GM18951 (cell line): ENCODE measurements at regions not wholly inside any gene's neighbourhood (a gene's known extent, or its start where the extent isn't known, plus 50 kb on each side); places are given as distances from the start of the nearest gene placed in this dataset.

ENCODE experiments used
- POLR2A ChIP-seq: IDR thresholded peaks from 4 replicates; pipeline ENCODE4 v1.6.1; 2011; ENCODE audit warnings: mild to moderate bottlenecking; ENCODE audit not compliant: insufficient read length, insufficient read depth; ENCODE audit errors: extremely low read depth
- in situ Hi-C: fragments of 300-500 bp; cut with MboI; formaldehyde crosslinking; loops from one replicate; pipeline ENCODE4 v1.12.0; 2022; ENCODE audit warnings: low sequenced_read_pairs, mixed read lengths, inconsistent platforms; ENCODE audit not compliant: unreplicated experiment

- no peak for TF ChIP-seq POLR2A
- in situ Hi-C loops = no loop called here
Observed at GRCh38 chr2:129778584-129778877, 200.9 kb upstream of the RAB6C start.

DNA sequence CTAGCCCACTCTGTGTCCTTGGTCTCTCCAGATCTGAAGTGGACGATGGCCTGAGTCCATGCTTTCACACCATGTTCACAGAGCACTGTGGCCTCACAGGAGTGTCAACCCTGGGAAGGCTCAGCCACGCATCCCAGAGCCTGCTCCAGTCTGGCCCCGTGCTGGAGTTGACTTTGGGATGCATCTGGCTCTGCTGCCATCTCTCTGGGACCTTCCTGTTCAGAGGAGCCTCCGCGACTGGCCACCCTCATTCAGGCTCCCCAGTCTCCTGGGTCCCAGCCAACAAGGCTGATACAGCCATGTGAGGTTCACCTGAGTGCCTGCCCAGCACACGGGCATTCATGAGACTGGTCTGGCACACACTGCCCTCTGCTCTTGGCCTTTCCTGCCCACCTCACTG, 199.7 kb upstream of the RAB6C start:
- TF ChIP-seq POLR2A = no peak
- in situ Hi-C loops = no loop called here

DNA sequence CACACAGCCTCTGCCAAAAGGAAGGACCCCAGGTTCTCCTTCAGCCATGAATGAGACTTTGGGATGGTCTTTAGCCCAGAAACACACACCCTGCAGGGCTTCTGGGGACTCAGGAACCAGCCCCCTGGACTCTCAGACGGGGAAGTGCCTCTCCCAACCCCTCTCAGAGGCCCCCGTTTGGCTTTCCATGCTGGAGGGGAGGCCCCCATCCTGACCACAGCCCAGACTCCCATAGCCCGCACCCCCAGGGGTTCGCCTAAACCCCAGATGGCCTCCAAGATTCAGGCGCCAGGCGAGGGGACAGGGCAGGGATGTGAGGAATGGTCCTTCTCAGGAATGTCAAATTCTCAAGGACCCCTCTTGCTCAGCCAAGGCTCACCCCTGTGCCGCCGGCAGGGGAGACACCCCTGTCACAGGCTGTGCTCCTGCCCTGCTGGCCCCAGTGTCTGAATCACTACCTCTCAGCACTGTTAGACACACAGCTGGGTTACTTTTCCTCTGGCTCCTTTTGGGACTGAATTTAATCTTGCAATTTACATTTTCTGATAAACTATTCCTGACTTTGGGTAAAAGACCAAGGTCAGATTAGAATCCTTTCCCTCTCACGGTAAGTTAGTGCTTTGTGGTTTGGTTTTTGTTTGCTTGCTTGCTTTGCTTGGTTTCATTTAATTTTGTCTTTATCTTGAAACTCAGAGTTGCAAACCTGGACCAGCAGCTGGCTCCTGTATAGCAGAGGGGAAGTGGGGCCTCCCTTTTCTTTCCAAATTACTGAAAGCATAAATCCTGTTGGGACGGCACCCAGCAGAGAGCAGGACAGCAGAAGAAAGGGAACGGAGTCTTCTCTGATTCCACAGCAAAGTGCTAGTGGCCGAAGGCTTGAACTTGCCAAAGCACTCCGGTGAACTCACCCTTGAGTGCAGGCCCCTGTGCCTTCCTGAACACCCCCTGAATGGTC, 198.9 kb upstream of the RAB6C start:
- in situ Hi-C loops = no loop called here
- no peak for TF ChIP-seq POLR2A

DNA sequence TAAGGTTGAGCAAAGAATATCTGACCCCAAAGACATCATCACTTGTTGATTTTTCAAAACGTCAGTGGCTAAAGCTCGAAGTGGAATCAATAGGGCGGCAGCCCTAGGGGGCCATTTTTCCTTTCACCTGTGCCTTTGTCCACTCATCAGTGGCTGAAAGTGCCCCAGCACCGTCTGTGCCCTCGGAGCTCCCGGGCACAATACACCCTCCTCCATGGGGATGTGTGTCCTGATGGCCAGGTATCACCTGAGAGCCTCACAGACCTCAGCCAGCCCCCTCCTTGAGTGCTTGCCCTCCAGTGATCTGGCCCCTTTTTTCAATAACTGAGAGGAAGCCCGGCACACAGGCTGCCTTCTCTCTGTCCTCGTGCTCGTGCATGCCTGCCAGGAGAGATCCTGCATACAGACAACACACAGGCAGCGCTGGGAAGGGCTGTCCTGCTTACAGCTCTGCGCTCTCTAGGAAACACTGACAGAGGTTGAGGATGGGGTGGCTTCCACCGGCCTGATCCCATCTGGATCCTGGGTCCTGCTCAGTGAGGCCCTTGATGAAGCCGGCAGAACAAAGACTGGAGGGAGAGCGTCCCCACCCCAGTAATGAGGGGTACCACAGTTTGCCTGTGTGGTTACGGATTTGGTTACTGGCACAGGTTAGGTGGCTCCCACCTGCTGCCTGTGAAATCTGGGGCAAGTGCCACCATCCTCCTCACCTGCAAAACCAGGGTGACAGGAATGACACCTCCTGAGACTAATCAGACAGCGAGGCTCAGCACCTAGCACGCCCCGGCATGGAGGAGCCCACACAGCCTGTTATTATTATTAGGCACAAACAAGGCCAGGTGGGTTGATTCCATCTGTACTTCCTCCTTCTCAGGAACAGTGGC, 197.5 kb upstream of the RAB6C start:
- no peak for TF ChIP-seq POLR2A
- in situ Hi-C loops = no loop called here

- in situ Hi-C loops = no loop called here
- TF ChIP-seq POLR2A = no peak
Observed at GRCh38 chr2:129782633-129782990, 196.9 kb upstream of the RAB6C start.

- TF ChIP-seq POLR2A = no peak
- in situ Hi-C loops = no loop called here
Observed at GRCh38 chr2:129784486-129784885, 195.0 kb upstream of the RAB6C start.

- no peak for TF ChIP-seq POLR2A
- in situ Hi-C loops = no loop called here
Observed at GRCh38 chr2:129791712-129792111, 187.8 kb upstream of the RAB6C start.

GRCh38 chr2:129793431-129793902, 186.0 kb upstream of the RAB6C start:
- in situ Hi-C loops = no loop called here

GRCh38 chr2:129794116-129794515, 185.3 kb upstream of the RAB6C start:
- in situ Hi-C loops = no loop called here
- no peak for TF ChIP-seq POLR2A

More at GRCh38 chr2:129793431-129793902, 186.0 kb upstream of the RAB6C start:
- no peak for TF ChIP-seq POLR2A

DNA sequence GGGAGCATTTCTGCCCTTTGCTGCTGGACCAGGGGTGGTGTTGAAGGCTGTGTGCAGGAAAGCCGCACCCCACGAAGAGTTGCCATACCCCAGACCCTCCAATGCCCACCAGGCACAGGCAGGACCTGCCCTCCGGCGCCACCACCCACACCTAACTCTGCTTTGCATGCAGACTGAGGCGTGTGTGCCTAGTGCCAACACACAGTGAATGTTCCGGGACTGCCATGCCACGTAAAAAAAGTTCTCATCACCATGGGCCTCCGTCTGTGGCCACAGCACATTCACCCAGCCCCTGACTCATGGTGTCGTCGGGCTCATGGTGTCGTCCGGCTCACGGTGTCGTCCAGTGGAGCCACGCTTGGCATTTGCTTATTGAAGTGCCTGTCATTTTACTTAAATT, 184.9 kb upstream of the RAB6C start:
- in situ Hi-C loops = no loop called here
- TF ChIP-seq POLR2A = no peak

DNA sequence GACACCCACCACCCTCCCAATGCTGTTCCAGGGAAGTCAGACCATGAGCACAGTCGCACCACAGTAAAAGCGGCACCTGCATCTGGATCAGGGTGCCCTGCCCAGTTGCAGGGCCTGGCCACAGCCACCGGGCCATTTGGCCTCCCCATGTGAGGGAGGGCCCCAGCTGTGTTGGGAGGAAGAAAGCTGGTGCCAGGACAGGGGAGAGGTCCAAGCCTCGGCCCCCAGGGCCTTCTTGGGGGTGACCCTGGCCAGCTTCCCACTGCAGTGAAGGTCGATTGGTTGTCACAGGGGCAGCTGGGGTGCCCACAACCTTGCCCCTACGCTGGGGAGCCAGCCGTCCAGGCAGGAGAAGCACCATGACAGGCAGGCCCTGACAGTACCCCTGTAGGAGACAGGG, 183.2 kb upstream of the RAB6C start:
- TF ChIP-seq POLR2A = no peak
- in situ Hi-C loops = no loop called here

DNA sequence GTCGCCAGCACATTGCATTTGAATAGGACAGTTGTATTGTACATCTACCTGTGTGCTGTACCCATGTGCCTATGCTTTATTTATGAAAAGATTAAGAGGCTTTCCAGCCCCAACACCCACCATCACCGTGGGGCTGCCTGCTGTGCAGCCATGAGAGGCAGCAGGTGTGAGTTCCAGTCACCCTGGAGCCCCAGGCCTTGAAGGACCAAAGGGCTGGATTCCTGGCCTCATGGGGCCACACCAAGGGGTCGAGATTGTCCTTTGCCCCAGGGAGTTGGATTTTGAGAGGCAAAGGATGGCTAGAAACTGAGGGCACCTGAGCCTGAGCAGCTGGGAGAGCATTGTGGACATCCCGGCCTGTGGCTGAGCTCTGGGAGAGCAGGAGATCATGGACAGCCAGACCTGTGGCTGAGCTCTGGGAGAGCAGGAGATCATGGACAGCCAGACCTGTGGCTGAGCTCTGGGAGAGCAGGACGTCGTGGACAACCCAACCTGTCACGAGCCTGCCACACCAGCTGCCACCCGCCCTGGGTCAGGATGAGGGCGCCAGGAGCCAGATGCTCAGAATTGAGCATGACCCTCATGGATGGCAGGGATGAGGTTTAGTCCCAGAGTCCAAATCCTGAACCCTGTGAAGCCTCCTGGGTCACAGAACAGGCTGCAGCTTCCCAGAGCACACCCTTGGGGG, 182.5 kb upstream of the RAB6C start:
- in situ Hi-C loops = no loop called here
- no peak for TF ChIP-seq POLR2A
